Spleen (tissue), 7 donors: ENCODE measurements at regions not wholly inside any gene's neighbourhood (a gene's known extent, or its start where the extent isn't known, plus 50 kb on each side); places are given as distances from the start of the nearest gene placed in this dataset.

ENCODE experiments used
- CTCF ChIP-seq, 11 experiments: fragments of 200-600 bp in 7 of 11; fragments of 450-650 bp in 4 of 11; sonication (generic) in 4 of 11; IDR thresholded peaks in 8 of 11; conservative IDR thresholded peaks in 3 of 11; 1 replicate in 7 of 11; 2 replicates in 4 of 11; pipeline versions ENCODE4 v1.4.0 to v1.8.0; 2016 to 2021; ENCODE audit warnings: antibody characterized with exemption in 11 of 11, inconsistent platforms in 4 of 11, mild to moderate bottlenecking in 1 of 11
- POLR2A ChIP-seq, 3 donors: fragments of 450-650 bp; IDR thresholded peaks; one replicate each; pipeline ENCODE4 v1.5.1; 2017; ENCODE audit warnings: antibody characterized with exemption in 3 of 3, mild to moderate bottlenecking in 1 of 3
- POLR2AphosphoS5 ChIP-seq, 3 donors: sonication (generic); formaldehyde crosslinking; IDR thresholded peaks; one replicate each; pipeline ENCODE4 v1.5.1; 2017; ENCODE audit warnings: antibody characterized with exemption in 3 of 3
- donor health status: DM: no; HTN: no; CAD: no; lungs with moderate emphysema.
- donor health status: DM: no; HTN: no; CAD: no.
- donor health status: DM: no; HTN: no; CAD: no.

- TF ChIP-seq CTCF (IDR thresholded peaks at IDR 0.05 in 8 of 11, conservative IDR thresholded peaks at IDR 0.05 in 3 of 11) (no peak), POLR2A (IDR thresholded peaks at IDR 0.05) (no peak), POLR2AphosphoS5 (IDR thresholded peaks at IDR 0.05) (no peak)
These were observed 173.1 kb downstream of the PTH2R start for GRCh38 chr2:208579678-208580077.
